ENCODE measurements at regions not wholly inside any gene's neighbourhood (a gene's known extent, or its start where the extent isn't known, plus 50 kb on each side); places are given as distances from the start of the nearest gene placed in this dataset.

DNA sequence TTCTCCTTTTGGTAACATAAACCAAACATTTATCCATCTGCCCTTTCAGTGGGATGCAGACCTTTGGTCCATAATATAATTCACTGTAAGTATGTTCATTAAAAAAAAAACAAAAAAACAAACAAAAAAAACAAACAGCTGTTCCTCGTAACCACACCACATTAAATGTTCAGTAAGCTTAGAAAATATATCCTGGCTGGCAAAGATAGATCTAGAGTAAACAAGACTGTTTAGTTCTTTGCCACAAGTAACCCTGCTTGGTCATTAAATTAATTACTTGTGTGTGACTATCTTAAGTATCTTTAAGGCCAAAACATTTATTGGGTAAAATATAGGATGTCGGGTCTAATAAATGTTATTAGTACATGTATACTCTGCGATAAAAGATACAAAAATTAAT is 1717.1 kb downstream of the EFNA5 start:
- no TSS peak for BruUV-seq (replicated peaks)
- H3K9me1 ChIP-seq (replicated peaks; ENCODE audit: control insufficient read depth, extremely low read depth, insufficient read depth, low read length), result no peaks in the 10 kb centered on the region
- no peak overlapping the region for H3K4me3 ChIP-seq (replicated peaks in 1 of 3; ENCODE audit: insufficient read depth in 1 of 3, low read depth in 1 of 3, low read length in 3 of 3)
- no peak overlapping the region for H3K9ac ChIP-seq (replicated peaks; ENCODE audit: extremely low read depth, insufficient read depth, low read length)
- H2AFZ ChIP-seq (ENCODE audit: low read depth, low read length), result no peak overlapping the region
- no peaks in the 10 kb centered on the region for H3K27me3 ChIP-seq (ENCODE audit: control insufficient read depth in 2 of 2, insufficient read depth in 2 of 2, low read length in 2 of 2)
- ChIA-PET POLR2A (no interaction called here), CTCF (interaction anchor here (0.7 kb wide), 1 partner anchor 40 kb away, joined by 4 read pairs; no protein-coding TSS in a partner anchor)
- FAIRE-seq (no peak), DNase-seq (ENCODE audit: low read depth, low spot score) (no peak)
- dilution Hi-C loops (cut with MboI; ENCODE audit: extremely low pct_ligation_motif_present, low sequenced_read_pairs), result no loop called here
- H3K9me3 ChIP-seq (replicated peaks; ENCODE audit: control insufficient read depth, insufficient read depth, low read length), result no peaks in the 10 kb centered on the region
- no peaks in the 10 kb centered on the region for H3K79me2 ChIP-seq (ENCODE audit: control insufficient read depth, insufficient read depth, low read length)
- intact Hi-C loops (cut with micrococcal nuclease), result no loop called here
- no peaks in the 10 kb centered on the region for H3K36me3 ChIP-seq (ENCODE audit: control insufficient read depth in 2 of 2, extremely low read depth in 1 of 2, insufficient read depth in 2 of 2, low read length in 2 of 2)
- no peaks in the 10 kb centered on the region for H4K20me1 ChIP-seq (replicated peaks; ENCODE audit: control insufficient read depth, extremely low read depth, insufficient read depth, low read length)
- no peak overlapping the region for H3K27ac ChIP-seq (ENCODE audit: insufficient read depth, low read depth, low read length)
- H3K4me2 ChIP-seq (ENCODE audit: insufficient read depth, low read length), result no peak overlapping the region
- H3K4me1 ChIP-seq (ENCODE audit: control insufficient read depth, extremely low read depth, insufficient read depth, low read length), result peaks cover 5% of the 10 kb centered on the region
- TF ChIP-seq EZH2 (IDR thresholded peaks at IDR 0.05; ENCODE audit: borderline replicate concordance, low read depth, low read length, severe bottlenecking) (no peak), FOS (IDR thresholded peaks at IDR 0.05; ENCODE audit: borderline replicate concordance, insufficient read depth, low read length) (no peak), MYC (IDR thresholded peaks at IDR 0.05; ENCODE audit: low read depth, low read length) (no peak), GATA2 (IDR thresholded peaks at IDR 0.05; ENCODE audit: insufficient read depth, insufficient read length, low read depth, low read length) (no peak), POLR2AphosphoS5 (IDR thresholded peaks at IDR 0.05; ENCODE audit: insufficient read depth, low read depth, low read length) (no peak), POLR2A (IDR thresholded peaks at IDR 0.05; ENCODE audit: low read depth, low read length) (no peak), JUN (IDR thresholded peaks at IDR 0.05; ENCODE audit: borderline replicate concordance, insufficient read depth, insufficient read length, low read depth) (no peak)
- TF ChIP-seq, protein P1, sequence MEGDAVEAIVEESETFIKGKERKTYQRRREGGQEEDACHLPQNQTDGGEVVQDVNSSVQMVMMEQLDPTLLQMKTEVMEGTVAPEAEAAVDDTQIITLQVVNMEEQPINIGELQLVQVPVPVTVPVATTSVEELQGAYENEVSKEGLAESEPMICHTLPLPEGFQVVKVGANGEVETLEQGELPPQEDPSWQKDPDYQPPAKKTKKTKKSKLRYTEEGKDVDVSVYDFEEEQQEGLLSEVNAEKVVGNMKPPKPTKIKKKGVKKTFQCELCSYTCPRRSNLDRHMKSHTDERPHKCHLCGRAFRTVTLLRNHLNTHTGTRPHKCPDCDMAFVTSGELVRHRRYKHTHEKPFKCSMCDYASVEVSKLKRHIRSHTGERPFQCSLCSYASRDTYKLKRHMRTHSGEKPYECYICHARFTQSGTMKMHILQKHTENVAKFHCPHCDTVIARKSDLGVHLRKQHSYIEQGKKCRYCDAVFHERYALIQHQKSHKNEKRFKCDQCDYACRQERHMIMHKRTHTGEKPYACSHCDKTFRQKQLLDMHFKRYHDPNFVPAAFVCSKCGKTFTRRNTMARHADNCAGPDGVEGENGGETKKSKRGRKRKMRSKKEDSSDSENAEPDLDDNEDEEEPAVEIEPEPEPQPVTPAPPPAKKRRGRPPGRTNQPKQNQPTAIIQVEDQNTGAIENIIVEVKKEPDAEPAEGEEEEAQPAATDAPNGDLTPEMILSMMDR (IDR thresholded peaks at IDR 0.05; ENCODE audit: extremely low read depth in 1 of 2, insufficient read depth in 1 of 2, low read depth in 1 of 2, low read length in 2 of 2), result no peak
- TF ChIP-seq, protein P2, sequence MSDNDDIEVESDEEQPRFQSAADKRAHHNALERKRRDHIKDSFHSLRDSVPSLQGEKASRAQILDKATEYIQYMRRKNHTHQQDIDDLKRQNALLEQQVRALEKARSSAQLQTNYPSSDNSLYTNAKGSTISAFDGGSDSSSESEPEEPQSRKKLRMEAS (IDR thresholded peaks at IDR 0.05; ENCODE audit: insufficient read depth, insufficient read length), result no peak

Data from endothelial cell of umbilical vein (primary cell).